GM21423 (cell line): ENCODE measurements at regions not wholly inside any gene's neighbourhood (a gene's known extent, or its start where the extent isn't known, plus 50 kb on each side); places are given as distances from the start of the nearest gene placed in this dataset.
A peak's percentile ranks its signal among the peaks of the same experiment; 100 is the strongest.

Source experiments
- ATAC-seq: cut with Tn5 transposase; IDR thresholded peaks from one replicate; pipeline ENCODE4 v1.9.1; 2021; ENCODE audit warnings: mild to moderate bottlenecking, moderate library complexity; ENCODE audit not compliant: unreplicated experiment

DNA sequence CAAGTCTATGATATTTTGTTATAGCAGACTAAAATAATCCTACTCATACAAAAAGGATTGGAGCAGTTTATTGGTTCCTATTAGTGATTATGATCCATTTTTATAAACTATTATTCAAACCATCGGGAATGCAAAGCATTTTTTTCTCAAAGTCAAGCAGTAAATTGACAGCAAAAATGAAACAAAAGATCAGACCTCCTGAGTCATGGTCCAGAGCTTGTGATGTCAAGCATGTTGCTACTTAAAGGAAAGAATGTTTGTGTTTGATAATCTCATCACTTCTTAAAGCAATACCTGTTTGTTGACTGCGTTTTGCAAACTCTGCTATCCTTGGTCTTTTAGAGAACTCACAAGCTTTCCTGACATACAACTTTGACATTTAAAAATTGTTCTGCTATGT is 204.4 kb downstream of the SAMD5 start:
- ATAC-seq: no peak

DNA sequence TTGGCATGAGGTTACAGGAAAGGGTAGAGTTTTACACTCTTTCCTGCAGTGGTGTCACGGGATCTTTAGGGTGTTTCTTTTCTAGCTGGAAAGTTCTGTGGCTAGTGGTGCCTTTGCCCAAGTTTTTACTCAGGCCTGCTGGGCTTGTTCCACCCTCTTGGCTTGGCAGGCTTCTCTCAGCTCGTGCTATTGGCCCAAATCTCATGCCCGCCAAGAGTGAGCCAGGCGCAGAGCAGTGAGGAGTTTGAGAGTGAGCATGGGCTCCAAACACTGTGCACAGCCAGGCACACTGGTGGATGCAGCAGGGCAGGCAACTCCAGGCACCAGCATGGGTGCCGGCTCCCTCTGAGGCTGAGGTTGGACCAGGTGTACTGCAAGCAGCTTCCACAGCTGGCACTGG is 206.5 kb downstream of the SAMD5 start:
- no peak for ATAC-seq

DNA sequence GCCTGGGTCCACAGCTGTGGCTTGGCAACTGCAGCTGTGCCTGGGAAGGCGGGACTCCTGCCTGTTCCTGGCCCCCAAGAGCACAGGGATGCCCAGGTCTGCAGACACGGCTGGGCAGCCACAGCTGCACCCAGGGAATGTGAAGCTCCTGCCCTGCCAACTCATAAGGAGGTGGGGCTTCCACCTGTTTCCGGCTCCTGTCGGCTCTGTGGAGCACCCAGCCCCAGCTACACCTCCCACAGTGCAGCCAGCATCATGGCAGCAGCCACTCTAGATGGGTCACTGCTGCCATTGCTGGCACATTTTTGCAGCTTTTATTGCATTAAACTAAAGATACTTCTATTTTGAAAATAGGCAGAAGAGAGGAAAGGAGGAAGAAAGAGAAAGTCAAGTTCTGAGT is 207.9 kb downstream of the SAMD5 start:
- no peak for ATAC-seq

DNA sequence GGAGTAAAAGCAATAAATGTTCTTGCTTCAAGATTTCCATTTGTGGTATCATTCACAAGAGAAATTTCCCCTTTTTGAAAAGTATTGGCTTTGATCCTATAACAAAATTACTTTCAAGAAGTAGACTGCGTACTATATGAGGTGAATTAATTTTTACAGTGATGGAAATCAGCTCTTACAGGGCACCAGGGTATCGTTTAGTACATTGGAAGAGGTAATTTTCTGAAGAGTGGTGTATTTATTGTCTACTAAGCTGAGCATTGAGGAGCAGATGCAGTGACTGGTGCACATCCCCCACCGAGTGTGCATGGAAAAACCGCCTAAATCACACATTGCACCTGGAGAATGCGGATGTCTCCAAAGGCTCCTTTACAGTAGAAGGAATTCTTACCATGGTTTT is 209.5 kb downstream of the SAMD5 start:
- no peak for ATAC-seq

DNA sequence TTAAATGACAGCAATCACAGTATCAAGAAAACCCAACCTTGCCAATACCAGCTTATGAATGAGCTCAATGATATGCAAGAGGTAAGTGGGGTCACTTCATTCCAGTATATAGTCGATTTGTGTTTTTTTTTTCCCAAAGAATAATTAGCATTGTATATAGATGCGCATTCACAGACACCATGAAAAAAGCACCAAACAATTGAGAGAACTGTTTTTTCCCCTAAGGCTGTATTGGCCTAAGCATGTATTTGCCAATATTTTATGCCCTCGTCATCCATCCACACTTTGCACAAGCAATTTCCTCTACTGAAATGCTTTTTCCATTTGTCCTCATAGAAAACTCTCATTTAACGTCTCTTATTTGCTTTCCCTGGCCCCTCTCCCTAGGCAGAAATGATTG is 213.7 kb downstream of the SAMD5 start:
- no peak for ATAC-seq

DNA sequence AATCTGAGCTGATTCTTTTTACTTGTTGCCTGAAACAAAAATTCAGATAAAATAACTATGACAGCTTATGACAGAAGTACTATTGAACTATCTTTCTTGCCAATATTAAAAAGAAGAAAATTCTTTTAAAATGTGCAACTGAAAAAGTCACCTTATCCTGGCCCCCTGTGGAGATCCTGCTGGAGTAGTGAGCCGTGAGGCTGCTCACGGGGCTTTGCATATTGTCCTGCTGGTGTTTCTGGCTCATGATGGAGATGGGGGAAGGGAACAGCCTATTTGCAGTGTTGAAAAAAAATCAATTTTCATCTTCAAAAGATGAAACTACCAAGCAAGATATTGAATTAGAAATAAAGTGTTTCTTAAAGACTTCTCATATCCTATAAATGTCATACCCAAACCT is 216.0 kb downstream of the SAMD5 start:
- no peak for ATAC-seq

DNA sequence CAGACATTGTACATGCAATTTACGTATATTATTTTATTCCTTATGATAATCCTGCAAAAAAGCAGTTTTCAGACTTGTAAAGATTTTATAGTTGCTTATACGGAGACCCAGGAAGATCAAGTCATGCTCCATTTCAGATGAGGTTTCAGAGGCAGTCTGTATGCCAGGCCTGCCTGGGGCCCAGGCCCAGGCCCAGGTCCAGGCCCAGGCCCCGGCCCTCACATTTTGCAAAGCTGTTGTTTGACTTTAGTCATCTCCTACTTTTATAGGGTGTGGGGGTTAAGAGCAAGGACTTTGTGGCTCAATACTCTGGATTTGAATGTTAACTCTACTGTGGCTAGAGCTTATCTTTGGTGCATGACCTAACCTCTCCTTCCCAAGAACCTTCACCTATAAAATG is 217.9 kb downstream of the SAMD5 start:
- ATAC-seq: no peak

DNA sequence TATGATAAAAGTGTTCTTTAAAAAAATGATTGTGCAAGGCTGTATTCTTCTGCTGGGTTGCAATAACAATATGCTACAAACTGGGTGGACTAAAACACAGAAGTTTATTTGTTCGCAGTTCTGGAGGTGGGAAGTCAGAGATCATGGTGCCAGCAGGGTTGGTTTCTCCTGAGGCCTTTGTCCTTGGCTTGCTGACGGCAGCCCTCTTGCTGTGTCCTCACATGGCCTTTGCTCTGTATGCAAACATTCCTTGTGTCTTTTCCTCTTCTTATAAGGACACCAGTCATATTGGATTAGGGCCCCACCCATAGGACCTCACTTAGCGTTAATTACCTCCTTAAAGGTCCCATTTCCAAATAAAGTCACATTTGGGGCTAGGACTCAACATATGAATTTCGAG is 220.4 kb downstream of the SAMD5 start:
- ATAC-seq: no peak

DNA sequence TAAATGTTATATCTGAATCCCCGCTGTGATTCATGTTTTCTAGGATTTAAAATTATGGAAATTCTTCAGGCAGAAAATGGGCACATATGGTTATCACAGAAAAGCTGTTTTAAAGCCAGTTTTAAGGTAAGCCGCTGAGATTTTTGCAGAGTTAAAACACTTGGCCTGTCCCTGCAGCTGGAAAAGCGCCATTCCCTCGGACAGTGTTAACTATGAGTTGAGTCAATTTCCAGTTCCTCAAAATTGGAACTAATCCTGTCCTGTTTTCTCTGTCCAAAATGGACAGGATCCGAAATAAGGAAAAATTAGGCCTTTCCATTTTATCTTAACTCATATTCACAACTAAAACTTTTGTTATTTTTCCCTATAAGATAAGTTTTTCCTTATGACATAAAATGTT is 225.2 kb downstream of the SAMD5 start:
- no peak for ATAC-seq

DNA sequence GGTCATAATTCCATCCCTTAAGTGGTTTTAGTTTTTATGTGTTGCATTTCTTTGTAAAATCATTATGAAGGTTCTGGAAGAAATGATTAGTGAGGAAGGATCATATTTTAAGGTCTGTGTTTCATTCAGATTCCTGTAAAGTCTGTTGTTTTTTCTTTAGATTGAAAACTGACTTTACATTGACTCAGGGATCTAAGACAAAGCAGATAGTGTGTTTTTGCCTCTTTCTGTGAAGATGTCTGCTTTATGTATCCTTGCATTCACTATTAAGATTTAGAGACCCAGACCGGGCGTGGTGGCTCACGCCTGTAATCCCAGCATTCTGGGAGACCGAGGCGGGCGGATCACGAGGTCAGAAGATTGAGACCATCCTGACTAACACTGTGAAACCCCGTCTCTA is 225.7 kb downstream of the SAMD5 start:
- no peak for ATAC-seq

DNA sequence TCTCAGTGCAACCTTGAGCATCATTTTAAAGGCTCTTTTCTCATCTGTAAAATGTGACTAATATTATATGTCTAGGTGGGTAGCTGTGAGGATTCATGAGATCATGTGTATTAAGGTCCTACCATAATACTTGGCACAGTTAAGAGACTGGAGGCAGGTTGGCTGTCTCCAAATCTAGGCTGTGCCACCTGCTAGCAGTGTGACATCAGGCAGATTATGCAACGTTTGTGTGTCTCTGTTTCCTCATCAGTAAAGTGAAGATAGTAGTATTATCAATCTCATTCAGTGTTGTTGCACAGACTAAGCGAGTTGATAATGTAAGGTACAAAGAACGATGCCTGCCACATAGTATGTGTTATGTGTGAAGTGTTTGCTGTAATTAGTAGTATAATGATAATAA is 227.4 kb downstream of the SAMD5 start:
- no peak for ATAC-seq

DNA sequence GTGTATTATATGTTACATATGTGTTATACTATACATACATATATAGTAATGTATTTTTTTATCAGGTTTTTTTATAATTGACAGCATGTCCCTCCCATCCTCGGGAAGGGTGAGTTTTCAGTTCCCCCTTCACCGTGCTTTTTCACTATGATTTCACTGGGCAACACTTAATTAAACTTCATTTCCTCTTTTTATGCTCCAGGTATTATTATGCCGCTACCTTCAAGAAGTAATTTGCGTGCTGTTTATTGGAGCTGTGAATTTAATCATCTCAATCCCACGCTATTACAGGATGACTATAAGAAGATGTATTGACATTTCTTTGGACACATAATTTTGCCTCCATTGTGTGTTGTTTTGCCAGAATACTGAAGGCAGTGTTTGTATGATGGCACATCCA is 228.6 kb downstream of the SAMD5 start:
- ATAC-seq: no peak

DNA sequence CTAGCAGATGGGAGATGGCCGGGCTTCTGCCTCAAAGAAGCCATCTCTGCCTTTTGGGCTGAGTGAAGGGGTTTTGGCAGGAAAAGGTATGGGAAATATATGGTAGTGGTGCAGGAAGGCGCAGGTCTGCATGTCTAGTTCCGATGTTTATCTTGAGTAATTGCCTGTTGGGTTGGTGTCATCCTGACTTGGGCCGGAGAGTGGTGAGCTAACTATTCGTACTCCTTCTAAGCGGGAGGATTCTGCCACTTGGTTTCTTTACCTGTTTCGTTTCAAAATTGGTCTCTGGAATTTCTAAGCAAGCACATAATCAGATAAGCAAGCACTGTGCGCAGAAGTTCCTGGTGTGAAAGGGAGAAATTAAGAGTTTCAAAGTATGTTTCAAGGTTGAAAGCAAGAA is 229.6 kb downstream of the SAMD5 start:
- ATAC-seq: no peak

DNA sequence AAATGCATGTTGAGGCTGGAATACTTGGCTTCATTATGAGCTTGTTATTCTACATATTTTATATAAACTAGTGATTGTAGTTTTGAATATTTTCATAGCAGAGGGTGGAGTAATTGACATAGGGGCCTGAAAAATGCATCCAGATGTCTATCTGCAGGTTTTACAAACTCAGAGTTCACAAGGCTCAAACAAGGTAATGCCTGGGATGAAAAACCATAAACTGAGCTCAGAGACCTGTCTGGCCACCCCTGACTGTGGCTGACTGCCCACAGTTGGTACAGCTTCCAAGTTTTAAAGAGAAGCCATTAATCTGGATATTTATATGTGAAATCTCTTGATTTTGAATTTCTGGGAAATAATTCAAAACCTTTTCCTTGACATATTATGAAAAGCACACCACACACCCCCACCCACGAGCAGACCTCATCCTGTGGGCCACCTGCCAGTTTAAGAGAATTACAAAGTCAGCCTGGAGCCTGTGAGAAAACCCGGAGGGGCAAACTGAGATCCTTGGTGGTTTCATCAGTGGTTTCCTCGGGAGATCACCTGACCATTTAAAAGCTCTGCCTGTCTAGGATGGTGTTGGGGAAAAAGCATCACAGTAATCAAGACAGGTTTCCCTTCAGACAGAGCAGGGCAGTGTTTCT is 230.1 kb downstream of the SAMD5 start:
- ATAC-seq: peak; percentile 85

DNA sequence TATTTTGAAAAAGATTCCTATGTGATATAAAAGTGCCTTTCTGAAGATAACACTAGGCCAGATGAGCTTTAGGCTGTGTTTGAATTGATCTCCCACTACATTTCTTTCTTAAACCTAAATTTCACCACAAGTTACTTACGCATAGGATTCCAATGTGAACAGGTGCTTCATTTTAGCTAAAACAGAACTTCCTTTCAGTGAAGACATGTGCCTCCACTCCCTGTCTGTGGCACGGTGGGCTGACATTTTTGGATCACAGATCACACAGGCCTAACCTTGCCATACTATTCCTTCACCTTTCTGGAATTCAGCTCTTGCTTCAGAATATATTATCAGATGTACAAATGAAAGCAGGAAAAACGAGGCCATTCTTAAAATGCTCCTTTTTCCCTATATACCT is 231.8 kb downstream of the SAMD5 start:
- ATAC-seq: no peak

DNA sequence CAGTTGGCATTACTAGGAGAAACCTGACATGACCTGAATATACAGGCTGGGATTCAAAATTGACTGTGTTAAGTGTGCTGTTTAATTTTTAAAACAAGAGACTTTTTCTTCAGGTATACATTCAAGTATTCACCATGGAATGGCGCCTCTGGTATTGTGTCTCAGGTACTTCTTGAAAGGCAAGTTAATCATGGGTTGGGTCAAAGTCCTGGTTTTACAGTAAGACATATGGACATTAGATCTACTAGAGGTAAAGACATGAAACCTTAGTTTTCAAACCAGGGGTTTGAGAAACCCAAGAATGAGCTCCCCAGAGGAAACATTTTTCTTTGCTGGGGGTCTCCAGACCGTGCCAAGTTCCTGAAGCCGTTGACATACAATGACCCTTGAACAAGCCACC is 232.4 kb downstream of the SAMD5 start:
- ATAC-seq: no peak

DNA sequence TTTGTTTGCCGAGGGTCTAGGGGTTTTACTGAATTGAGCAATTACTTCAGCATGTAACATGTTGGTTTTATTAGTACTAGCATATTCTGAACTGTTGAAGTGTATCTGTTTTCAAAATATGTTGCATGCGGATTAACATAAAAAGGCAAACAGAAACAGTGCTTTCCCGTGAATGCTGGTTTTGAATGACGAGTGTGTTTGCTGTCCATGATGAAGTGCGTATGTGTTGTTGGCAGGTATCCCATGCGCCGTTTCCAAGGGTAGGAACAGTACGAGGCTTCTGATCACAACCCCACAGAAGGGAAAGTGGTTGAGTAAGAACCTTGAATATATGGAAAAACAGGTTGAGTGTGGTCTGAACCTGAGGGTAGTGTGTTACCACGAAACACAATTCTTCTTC is 232.9 kb downstream of the SAMD5 start:
- no peak for ATAC-seq

DNA sequence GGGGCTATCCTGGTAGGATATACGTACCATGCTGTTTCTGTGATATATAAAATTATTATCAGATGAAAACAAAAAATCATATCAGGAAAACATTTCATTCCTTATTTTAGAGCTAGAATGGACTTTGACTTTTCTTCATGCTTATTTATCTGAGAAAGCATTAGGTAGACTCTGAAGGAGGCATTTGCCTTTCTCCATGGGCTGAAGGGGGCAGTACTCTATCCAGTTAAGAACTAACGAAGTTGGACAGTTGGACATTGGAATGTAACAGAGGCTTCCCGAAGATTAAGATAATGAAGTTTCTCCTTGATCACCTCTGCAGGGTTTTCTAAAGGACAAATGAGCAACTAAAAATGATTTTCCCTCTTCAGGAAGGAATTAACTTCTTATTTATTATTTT is 233.9 kb downstream of the SAMD5 start:
- ATAC-seq: no peak

DNA sequence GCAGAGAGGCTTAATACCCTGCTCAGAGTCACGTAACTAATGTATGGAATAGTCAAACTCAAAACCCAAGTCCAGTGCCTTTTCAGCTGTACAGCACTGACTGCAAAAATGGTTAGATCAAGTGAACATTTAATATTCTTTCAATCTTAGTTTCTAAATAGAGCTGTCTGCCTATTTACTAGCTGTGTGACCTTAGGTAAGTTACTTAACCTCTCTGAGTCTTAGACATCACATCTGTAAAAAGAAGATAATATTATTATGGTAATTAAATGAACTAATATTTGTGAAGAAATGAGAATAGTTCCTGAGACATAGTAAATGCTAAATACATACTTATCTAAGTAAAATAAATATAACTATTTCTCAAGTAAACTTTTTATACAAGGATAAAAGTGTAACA is 235.5 kb downstream of the SAMD5 start:
- no peak for ATAC-seq

DNA sequence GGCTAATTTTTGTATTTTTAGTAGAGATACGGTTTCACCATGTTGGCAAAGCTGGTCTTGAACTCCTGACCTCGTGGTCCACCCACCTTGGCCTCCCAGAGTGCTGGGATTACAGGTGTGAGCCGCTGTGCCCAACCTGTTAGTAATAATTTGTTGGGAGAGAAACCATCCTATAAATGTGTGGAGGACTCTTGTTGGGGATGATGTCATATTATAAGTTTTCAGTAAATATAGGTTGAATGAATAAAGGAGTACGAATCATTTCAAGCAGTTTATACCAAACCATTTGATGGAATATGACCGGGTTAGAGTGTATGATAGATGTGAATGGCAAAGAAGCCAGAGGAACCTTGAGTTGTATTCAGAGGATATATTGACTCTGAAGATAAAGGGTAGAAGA is 240.8 kb downstream of the SAMD5 start:
- no peak for ATAC-seq

DNA sequence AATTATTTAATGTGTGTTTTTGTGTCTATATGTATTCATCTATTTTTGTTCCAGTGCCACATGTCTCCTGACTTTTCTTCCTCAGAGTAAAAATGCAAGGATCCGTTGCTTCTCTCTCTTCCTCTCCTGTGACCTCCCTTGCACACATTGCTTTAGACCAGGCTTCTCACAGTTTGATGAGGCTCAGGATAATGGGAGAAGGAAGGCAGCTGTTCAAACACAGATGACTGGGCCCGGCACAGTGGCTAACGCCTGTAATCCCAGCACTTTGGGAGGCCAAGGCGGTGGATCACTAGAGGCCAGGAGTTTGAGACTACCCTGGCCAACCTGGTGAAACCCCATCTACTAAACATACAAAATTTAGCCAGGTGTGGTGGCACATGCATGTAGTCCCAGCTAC is 241.9 kb downstream of the SAMD5 start:
- no peak for ATAC-seq

DNA sequence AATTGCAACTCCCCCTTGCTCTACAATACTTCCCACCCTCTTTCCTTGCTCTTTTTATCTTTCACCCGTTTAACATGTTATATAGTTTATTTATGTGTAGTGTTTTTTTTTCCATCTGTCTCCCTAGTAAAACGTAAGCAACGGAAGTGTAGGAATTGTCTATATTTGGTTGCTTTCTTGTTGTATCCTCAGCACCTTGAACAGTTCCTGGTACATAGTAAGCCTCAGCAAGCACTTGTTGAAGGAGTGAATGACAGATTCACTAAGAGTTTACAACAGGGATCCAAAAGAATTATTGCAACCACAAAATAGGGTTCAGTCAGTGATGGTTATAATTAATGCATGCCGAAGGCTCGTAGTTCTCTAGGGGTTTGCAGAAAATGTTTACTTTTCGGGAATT is 242.7 kb downstream of the SAMD5 start:
- ATAC-seq: no peak

DNA sequence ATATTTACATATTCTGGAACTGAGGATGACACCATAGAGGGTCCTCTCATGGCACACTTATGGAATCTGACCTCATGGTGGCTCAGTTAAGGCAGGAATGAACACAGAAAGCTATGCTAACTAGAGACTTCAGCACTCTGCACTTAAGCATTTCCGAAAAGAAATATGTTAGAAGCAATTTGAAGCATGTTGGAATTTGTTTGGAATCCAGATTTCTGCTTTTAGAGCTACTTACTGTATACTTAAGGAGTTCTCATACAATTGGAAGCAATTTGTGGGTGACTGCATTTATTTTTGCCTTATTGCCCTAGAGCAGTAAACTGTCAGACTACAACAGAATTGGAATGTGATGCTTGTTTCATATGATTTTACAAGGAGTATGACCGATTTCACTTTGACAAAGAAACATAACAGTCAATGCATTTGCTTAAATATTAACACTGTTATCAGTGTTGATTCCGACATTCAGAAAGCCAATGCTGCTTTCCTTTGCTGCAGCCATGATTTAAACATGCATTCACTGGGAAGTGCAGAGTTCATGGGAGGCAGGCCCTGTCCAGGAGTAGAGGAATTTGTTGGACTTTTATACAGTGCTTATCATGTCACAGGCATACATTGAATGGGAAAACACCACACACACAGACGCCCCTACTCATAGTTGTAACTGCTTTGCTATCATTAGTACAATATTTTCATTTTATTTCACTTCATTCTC is 244.4 kb downstream of the SAMD5 start:
- no peak for ATAC-seq
